Esophagus squamous epithelium (tissue), 5 donors: ENCODE measurements at regions not wholly inside any gene's neighbourhood (a gene's known extent, or its start where the extent isn't known, plus 50 kb on each side); places are given as distances from the start of the nearest gene placed in this dataset.

Experiments
- DNase-seq: peaks from one replicate; lab custom pipeline; 2025; lab: John Stamatoyannopoulos, UW
- H3K27ac ChIP-seq, 4 donors: fragments of 200-600 bp; sonication (generic); one replicate each; pipeline ENCODE4 v1.5.1; 2016 to 2019; ENCODE audit warnings: mild to moderate bottlenecking in 1 of 4
- H3K27me3 ChIP-seq, 4 donors: fragments of 200-600 bp; sonication (generic); 1 replicate in 3 of 4; 2 replicates in 1 of 4; pipeline versions ENCODE4 v1.5.1 to v1.6.0; 2017 to 2021; ENCODE audit warnings: antibody characterized with exemption in 1 of 4
- H3K36me3 ChIP-seq, 3 donors: fragments of 200-600 bp; sonication (generic); one replicate each; pipeline ENCODE4 v1.5.1; 2016 to 2019
- H3K4me1 ChIP-seq, 3 donors: fragments of 200-600 bp; sonication (generic); one replicate each; pipeline ENCODE4 v1.5.1; 2017 to 2019
- H3K4me3 ChIP-seq, 4 donors: fragments of 200-600 bp; sonication (generic); 1 replicate in 3 of 4; 2 replicates in 1 of 4; pipeline ENCODE4 v1.5.1; 2016 to 2019; ENCODE audit warnings: mild to moderate bottlenecking in 2 of 4, moderate library complexity in 1 of 4
- H3K9me3 ChIP-seq, 3 donors: fragments of 200-600 bp; sonication (generic); one replicate each; pipeline ENCODE4 v1.5.1; 2016 to 2019
- CTCF ChIP-seq, 6 experiments: fragments of 450-650 bp in 4 of 6; fragments of 200-600 bp in 2 of 6; sonication (generic) in 2 of 6; IDR thresholded peaks; one replicate each; pipeline ENCODE4 v1.5.1; 2016 to 2019; ENCODE audit warnings: antibody characterized with exemption in 6 of 6, mild to moderate bottlenecking in 4 of 6, moderate library complexity in 4 of 6
- POLR2A ChIP-seq, 4 donors: fragments of 450-650 bp; IDR thresholded peaks; one replicate each; pipeline ENCODE4 v1.6.1; 2017; ENCODE audit warnings: antibody characterized with exemption in 4 of 4, mild to moderate bottlenecking in 4 of 4, moderate library complexity in 3 of 4
- WGBS, 2 donors: methylation state at CpG; one replicate each; pipeline ENCODE4 v1.1.5; 2018; 5-methylcytosine and 5-hydroxymethylcytosine counted together
- intact Hi-C: fragments of 100-400 bp; cut with DNase I; formaldehyde crosslinking; loops from one replicate; pipeline ENCODE4 v1.15.0; 2022
- donor health status: DM: yes; HTN: yes; CAD: no.

- TF ChIP-seq POLR2A (IDR thresholded peaks at IDR 0.05) (no peak), CTCF (IDR thresholded peaks at IDR 0.05) (no peak)
- Histone ChIP-seq H3K9me3 (no peaks in the 10 kb centered on the region), H3K4me1 (peaks cover 0 to 3% (median 3%) of the 10 kb centered on the region in 3 donors), H3K4me3 (no peak overlapping the region), H3K36me3 (no peaks in the 10 kb centered on the region), H3K27ac (no peak overlapping the region), H3K27me3 (no peaks in the 10 kb centered on the region)
- DNase-seq, result no peak
- intact Hi-C loops, result no loop called here
Measured at GRCh38 chr7:84908196-84908793, 278.6 kb downstream of the SEMA3D start.

GRCh38 chr7:84906889-84907288 lies 280.0 kb downstream of the SEMA3D start:
- Histone ChIP-seq H3K27me3 (no peaks in the 10 kb centered on the region), H3K4me3 (no peak overlapping the region), H3K4me1 (no peaks in the 10 kb centered on the region), H3K9me3 (no peaks in the 10 kb centered on the region), H3K27ac (no peak overlapping the region), H3K36me3 (no peaks in the 10 kb centered on the region)
- no peak for DNase-seq
- WGBS, 2 donors, result 85 to 87% methylated on average over 4 of the region's 4 CpGs
- TF ChIP-seq POLR2A (IDR thresholded peaks at IDR 0.05), result no peak
- TF ChIP-seq CTCF (IDR thresholded peaks at IDR 0.05), result no peak
- intact Hi-C loops, result no loop called here

DNA sequence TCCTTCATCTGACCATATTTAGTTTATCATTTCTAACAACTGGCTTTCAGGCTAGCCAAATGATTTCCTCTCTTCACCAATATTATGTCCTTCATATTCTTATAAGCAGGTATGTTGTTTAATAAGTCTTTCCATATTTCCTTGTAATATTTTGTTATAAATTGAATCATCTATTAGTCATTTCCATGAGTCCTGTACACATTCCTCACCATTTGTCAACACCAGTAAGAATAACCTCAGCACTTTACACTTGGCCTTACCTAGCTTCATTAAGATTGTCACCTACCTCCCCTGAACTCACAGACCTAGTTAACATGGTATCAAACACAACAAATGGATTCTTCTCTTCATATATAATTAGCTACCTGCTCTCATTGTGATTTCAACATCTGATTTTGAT lies 282.3 kb downstream of the SEMA3D start:
- no peak overlapping the region for H3K27ac ChIP-seq
- no peak overlapping the region for H3K4me3 ChIP-seq
- H3K9me3 ChIP-seq, result no peaks in the 10 kb centered on the region
- H3K4me1 ChIP-seq, result no peaks in the 10 kb centered on the region
- no peak for DNase-seq
- no peaks in the 10 kb centered on the region for H3K36me3 ChIP-seq
- TF ChIP-seq CTCF (IDR thresholded peaks at IDR 0.05) (no peak), POLR2A (IDR thresholded peaks at IDR 0.05) (no peak)
- intact Hi-C loops, result no loop called here
- no peaks in the 10 kb centered on the region for H3K27me3 ChIP-seq

GRCh38 chr7:84901366-84901765 lies 285.5 kb downstream of the SEMA3D start:
- Histone ChIP-seq H3K9me3 (no peaks in the 10 kb centered on the region), H3K27ac (no peak overlapping the region), H3K36me3 (no peaks in the 10 kb centered on the region), H3K27me3 (no peaks in the 10 kb centered on the region), H3K4me1 (no peaks in the 10 kb centered on the region), H3K4me3 (no peak overlapping the region)
- intact Hi-C loops, result no loop called here
- no peak for DNase-seq
- TF ChIP-seq POLR2A (IDR thresholded peaks at IDR 0.05) (no peak), CTCF (IDR thresholded peaks at IDR 0.05) (no peak)

GRCh38 chr7:84900215-84900614 lies 286.6 kb downstream of the SEMA3D start:
- Histone ChIP-seq H3K4me3 (no peak overlapping the region), H3K4me1 (no peaks in the 10 kb centered on the region), H3K36me3 (no peaks in the 10 kb centered on the region), H3K9me3 (no peaks in the 10 kb centered on the region), H3K27me3 (no peaks in the 10 kb centered on the region), H3K27ac (no peak overlapping the region)
- intact Hi-C loops, result no loop called here
- DNase-seq, result no peak
- TF ChIP-seq POLR2A (IDR thresholded peaks at IDR 0.05) (no peak), CTCF (IDR thresholded peaks at IDR 0.05) (no peak)
- WGBS, 2 donors, result 70 to 78% methylated on average over 3 of the region's 3 CpGs
